SU-DHL-6 (cell line): ENCODE measurements at regions not wholly inside any gene's neighbourhood (a gene's known extent, or its start where the extent isn't known, plus 50 kb on each side); places are given as distances from the start of the nearest gene placed in this dataset.

Source experiments
- EZH2phosphoT487 ChIP-seq: fragments of 200-600 bp; sonication (generic), shearing (Covaris generic); conservative IDR thresholded peaks from 2 replicates; pipeline ENCODE4 v1.6.1; 2018; ENCODE audit warnings: mild to moderate bottlenecking, antibody characterized with exemption, low read length, moderate library complexity, mixed read lengths
- TF ChIP-seq, protein P1 (sequence below): fragments of 200-600 bp; sonication (generic); IDR thresholded peaks from one replicate; pipeline ENCODE4 v1.5.1; 2017; ENCODE audit warnings: antibody characterized with exemption, mild to moderate bottlenecking, low read length, moderate library complexity; ENCODE audit not compliant: insufficient read depth, poor library complexity, severe bottlenecking

DNA sequence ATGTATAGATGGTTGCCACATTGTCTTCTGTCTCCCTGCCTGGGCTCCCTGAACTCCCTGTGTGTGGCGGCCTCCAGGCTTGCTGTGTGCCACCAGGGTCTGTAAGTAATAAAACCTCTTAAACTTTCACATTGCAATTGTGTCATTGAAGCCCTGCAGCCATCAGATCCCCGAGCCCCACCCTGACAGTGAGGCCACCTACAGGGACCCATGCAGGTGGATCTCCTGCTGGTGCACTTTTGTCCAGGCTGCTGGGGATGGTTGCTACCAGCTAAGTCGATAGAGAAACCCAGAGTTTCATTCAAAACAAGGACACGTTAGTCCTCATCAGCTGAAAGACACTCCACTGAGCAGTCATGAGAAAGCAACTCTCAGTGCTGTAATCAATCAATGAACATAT is 133.6 kb upstream of the PRICKLE2 start:
- TF ChIP-seq, protein P1, sequence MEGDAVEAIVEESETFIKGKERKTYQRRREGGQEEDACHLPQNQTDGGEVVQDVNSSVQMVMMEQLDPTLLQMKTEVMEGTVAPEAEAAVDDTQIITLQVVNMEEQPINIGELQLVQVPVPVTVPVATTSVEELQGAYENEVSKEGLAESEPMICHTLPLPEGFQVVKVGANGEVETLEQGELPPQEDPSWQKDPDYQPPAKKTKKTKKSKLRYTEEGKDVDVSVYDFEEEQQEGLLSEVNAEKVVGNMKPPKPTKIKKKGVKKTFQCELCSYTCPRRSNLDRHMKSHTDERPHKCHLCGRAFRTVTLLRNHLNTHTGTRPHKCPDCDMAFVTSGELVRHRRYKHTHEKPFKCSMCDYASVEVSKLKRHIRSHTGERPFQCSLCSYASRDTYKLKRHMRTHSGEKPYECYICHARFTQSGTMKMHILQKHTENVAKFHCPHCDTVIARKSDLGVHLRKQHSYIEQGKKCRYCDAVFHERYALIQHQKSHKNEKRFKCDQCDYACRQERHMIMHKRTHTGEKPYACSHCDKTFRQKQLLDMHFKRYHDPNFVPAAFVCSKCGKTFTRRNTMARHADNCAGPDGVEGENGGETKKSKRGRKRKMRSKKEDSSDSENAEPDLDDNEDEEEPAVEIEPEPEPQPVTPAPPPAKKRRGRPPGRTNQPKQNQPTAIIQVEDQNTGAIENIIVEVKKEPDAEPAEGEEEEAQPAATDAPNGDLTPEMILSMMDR = no peak
- TF ChIP-seq EZH2phosphoT487 = no peak
